Gastroesophageal sphincter (tissue), 3 donors: ENCODE measurements at regions not wholly inside any gene's neighbourhood (a gene's known extent, or its start where the extent isn't known, plus 50 kb on each side); places are given as distances from the start of the nearest gene placed in this dataset.

ENCODE experiments used
- POLR2A ChIP-seq, 2 donors: fragments of 450-650 bp; IDR thresholded peaks; one replicate each; pipeline ENCODE4 v1.6.1; 2017; ENCODE audit warnings: antibody characterized with exemption in 2 of 2, mild to moderate bottlenecking in 2 of 2, moderate library complexity in 1 of 2
- TF ChIP-seq, protein P1 (sequence below), 4 experiments: fragments of 200-600 bp in 2 of 4; fragments of 450-650 bp in 2 of 4; sonication (generic) in 1 of 4; IDR thresholded peaks; one replicate each; pipeline ENCODE4 v1.5.1; 2017 to 2019; ENCODE audit warnings: antibody characterized with exemption in 4 of 4, mild to moderate bottlenecking in 2 of 4, moderate library complexity in 2 of 4

- TF ChIP-seq, protein P1, sequence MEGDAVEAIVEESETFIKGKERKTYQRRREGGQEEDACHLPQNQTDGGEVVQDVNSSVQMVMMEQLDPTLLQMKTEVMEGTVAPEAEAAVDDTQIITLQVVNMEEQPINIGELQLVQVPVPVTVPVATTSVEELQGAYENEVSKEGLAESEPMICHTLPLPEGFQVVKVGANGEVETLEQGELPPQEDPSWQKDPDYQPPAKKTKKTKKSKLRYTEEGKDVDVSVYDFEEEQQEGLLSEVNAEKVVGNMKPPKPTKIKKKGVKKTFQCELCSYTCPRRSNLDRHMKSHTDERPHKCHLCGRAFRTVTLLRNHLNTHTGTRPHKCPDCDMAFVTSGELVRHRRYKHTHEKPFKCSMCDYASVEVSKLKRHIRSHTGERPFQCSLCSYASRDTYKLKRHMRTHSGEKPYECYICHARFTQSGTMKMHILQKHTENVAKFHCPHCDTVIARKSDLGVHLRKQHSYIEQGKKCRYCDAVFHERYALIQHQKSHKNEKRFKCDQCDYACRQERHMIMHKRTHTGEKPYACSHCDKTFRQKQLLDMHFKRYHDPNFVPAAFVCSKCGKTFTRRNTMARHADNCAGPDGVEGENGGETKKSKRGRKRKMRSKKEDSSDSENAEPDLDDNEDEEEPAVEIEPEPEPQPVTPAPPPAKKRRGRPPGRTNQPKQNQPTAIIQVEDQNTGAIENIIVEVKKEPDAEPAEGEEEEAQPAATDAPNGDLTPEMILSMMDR (IDR thresholded peaks at IDR 0.05), result no peak
- TF ChIP-seq POLR2A (IDR thresholded peaks at IDR 0.05), result no peak
Observed at GRCh38 chr4:133537780-133538281, 388.7 kb downstream of the PCDH10 start.
